Erythroblast (primary cell): ENCODE measurements at regions not wholly inside any gene's neighbourhood (a gene's known extent, or its start where the extent isn't known, plus 50 kb on each side); places are given as distances from the start of the nearest gene placed in this dataset.

Experiments
- GATA1 ChIP-seq: IDR thresholded peaks from 2 replicates; pipeline ENCODE4 v1.6.1; 2011; ENCODE audit warnings: low read depth, mild to moderate bottlenecking, control low read depth, low read length, moderate library complexity
- POLR2A ChIP-seq: IDR thresholded peaks from 2 replicates; pipeline ENCODE4 v1.6.1; 2011; ENCODE audit warnings: mild to moderate bottlenecking, low read length

- no peak for TF ChIP-seq POLR2A
- TF ChIP-seq GATA1: no peak
Measured at GRCh38 chr20:57973886-57974285, 254.6 kb downstream of the ANKRD60 start.
